ENCODE measurements at regions not wholly inside any gene's neighbourhood (a gene's known extent, or its start where the extent isn't known, plus 50 kb on each side); places are given as distances from the start of the nearest gene placed in this dataset.

GRCh38 chr7:41907444-41907843 is 204.6 kb upstream of the INHBA start:
- TF ChIP-seq, protein P1, sequence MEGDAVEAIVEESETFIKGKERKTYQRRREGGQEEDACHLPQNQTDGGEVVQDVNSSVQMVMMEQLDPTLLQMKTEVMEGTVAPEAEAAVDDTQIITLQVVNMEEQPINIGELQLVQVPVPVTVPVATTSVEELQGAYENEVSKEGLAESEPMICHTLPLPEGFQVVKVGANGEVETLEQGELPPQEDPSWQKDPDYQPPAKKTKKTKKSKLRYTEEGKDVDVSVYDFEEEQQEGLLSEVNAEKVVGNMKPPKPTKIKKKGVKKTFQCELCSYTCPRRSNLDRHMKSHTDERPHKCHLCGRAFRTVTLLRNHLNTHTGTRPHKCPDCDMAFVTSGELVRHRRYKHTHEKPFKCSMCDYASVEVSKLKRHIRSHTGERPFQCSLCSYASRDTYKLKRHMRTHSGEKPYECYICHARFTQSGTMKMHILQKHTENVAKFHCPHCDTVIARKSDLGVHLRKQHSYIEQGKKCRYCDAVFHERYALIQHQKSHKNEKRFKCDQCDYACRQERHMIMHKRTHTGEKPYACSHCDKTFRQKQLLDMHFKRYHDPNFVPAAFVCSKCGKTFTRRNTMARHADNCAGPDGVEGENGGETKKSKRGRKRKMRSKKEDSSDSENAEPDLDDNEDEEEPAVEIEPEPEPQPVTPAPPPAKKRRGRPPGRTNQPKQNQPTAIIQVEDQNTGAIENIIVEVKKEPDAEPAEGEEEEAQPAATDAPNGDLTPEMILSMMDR (conservative IDR thresholded peaks at IDR 0.05): no peak
- no peak for TF ChIP-seq ZFX (IDR thresholded peaks at IDR 0.05)

All from C4-2B (cell line).